Glomerular visceral epithelial cell (primary cell): ENCODE measurements at regions not wholly inside any gene's neighbourhood (a gene's known extent, or its start where the extent isn't known, plus 50 kb on each side); places are given as distances from the start of the nearest gene placed in this dataset.

ENCODE experiments used
- DNase-seq: peaks from one replicate; pipeline ENCODE4 v3.0.0-alpha.2; 2016; ENCODE audit errors: extremely low spot score

- no peak for DNase-seq
These were observed 116.9 kb downstream of the DUSP10 start for GRCh38 chr1:221625026-221625425.

GRCh38 chr1:221626041-221626440 lies 115.8 kb downstream of the DUSP10 start:
- no peak for DNase-seq

DNA sequence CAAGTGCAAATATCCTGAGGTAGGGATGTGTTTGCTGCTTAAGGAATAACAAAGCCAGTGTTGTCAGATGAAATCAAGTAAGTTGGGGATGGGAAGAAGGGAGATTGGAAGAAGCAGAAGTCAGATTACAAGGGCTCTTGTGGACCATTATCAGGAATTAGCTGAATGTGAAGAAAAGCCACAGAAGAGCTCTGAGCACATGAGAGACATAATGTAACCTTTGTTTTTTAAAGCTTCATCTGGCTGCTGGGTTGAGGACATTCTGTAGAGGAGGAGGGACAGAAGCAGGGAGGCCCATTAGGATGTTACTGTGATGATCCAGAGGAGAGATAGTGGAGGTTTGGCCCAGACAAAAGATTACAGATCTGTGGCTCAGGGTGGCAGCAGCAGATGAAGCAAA lies 111.7 kb downstream of the DUSP10 start:
- no peak for DNase-seq

GRCh38 chr1:221631556-221631955 lies 110.3 kb downstream of the DUSP10 start:
- no peak for DNase-seq

DNA sequence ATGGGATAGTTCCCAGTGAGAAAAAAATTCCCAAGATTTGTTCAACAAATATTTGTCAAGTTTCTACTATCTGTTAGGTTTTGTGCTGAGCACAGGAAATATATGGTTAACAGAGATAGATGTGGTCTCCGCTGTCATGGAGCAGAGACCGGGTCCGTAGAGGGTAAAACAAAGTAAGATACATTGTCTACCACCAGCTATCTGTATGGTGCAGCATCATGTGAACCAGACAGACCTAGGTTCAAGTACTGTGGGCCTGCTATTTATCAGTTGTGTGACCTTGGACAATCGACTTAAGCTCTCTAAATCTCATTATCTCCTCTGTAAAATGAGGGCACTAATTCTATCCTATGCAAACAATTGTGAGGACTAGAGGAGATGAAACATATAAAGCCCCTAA lies 109.8 kb downstream of the DUSP10 start:
- DNase-seq, result no peak

DNA sequence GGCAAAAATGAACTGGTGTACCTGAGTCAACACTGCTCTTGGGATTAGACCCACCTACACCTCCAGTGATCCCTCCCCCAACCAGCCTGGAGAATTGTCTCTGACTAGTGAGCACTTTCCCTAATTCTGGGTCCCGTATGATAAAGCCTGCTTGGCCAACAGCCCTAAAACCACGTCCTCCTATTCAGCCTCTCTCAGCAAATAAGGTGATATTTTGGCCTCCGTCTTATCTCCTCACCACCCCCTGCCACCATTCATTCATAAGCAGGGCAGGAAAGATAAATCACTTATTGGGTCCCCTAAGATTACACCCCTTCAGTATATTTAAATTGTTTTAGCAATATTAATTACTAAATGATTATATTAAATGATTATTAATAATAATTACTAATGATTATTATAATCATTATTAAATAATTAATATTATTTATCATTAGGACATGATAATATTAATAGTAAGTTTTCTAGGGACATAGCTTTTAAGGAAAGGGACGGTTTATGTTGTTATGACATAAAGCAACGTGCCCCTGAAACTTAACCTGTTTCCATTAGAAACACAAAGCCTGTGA lies 108.0 kb downstream of the DUSP10 start:
- no peak for DNase-seq

DNA sequence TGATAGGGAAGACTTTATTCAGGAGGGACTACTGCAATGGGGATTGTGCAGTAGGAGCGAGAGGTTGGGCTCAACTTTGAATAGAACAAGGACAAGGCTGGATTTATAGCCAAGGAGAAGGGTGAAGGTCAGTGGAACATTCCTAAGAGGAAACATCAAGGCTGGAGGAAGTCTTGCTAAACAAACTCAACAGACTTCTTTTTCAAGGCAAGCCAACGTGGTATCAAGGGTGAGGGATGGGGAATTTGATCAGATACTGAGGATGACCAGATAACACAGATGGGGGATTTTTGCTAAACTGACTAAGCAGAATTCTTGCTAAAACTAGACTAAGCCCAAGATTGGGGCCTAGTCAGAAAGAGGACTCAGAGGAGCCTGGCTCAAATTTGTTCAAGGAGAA lies 107.3 kb downstream of the DUSP10 start:
- DNase-seq, result no peak

- DNase-seq, result no peak
These were observed 106.6 kb downstream of the DUSP10 start for GRCh38 chr1:221635305-221635704.

GRCh38 chr1:221636096-221636495 lies 105.8 kb downstream of the DUSP10 start:
- no peak for DNase-seq

- no peak for DNase-seq
These were observed 104.9 kb downstream of the DUSP10 start for GRCh38 chr1:221636967-221637366.

GRCh38 chr1:221637641-221638041 lies 104.2 kb downstream of the DUSP10 start:
- no peak for DNase-seq

GRCh38 chr1:221638595-221638994 lies 103.3 kb downstream of the DUSP10 start:
- no peak for DNase-seq

- DNase-seq, result no peak
These were observed 100.1 kb downstream of the DUSP10 start for GRCh38 chr1:221641811-221642210.

- DNase-seq, result no peak
These were observed 98.3 kb downstream of the DUSP10 start for GRCh38 chr1:221643404-221644144.

GRCh38 chr1:221644145-221644448 lies 97.8 kb downstream of the DUSP10 start:
- DNase-seq, result no peak

GRCh38 chr1:221644663-221645258 lies 97.1 kb downstream of the DUSP10 start:
- DNase-seq, result no peak

DNA sequence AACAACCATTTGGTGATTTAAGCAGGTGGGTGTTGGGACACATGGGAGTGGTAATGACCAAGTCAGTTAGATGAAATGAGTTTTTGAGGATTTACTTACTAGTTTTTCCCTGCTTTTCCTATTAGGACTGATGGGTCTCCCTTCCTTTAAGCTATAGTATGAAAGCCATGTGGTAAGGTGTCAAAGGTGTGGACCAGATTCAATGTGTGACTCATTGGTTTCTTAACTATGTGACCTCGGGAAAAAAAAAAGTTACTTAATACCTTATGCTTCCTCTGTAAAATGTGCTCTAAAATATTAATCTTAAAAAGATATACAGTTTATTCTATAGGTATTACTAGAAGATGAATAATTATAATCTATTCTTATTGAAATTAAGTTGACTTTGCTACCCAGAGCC lies 93.7 kb downstream of the DUSP10 start:
- DNase-seq, result no peak
